IMR-90 (cell line): ENCODE measurements at regions not wholly inside any gene's neighbourhood (a gene's known extent, or its start where the extent isn't known, plus 50 kb on each side); places are given as distances from the start of the nearest gene placed in this dataset.

ENCODE experiments used
- MXI1 ChIP-seq: IDR thresholded peaks from 2 replicates; pipeline ENCODE4 v1.6.1; 2012; ENCODE audit warnings: low read depth, mild to moderate bottlenecking, low read length, moderate library complexity, borderline replicate concordance
- POLR2A ChIP-seq: IDR thresholded peaks from 2 replicates; pipeline ENCODE4 v1.6.1; 2012; ENCODE audit warnings: mild to moderate bottlenecking, low read depth, low read length
- TF ChIP-seq, protein P1 (sequence below): conservative IDR thresholded peaks from 2 replicates; pipeline ENCODE4 v1.5.1; 2012; ENCODE audit warnings: mild to moderate bottlenecking, low read depth, low read length, improper control_type of control experiment

DNA sequence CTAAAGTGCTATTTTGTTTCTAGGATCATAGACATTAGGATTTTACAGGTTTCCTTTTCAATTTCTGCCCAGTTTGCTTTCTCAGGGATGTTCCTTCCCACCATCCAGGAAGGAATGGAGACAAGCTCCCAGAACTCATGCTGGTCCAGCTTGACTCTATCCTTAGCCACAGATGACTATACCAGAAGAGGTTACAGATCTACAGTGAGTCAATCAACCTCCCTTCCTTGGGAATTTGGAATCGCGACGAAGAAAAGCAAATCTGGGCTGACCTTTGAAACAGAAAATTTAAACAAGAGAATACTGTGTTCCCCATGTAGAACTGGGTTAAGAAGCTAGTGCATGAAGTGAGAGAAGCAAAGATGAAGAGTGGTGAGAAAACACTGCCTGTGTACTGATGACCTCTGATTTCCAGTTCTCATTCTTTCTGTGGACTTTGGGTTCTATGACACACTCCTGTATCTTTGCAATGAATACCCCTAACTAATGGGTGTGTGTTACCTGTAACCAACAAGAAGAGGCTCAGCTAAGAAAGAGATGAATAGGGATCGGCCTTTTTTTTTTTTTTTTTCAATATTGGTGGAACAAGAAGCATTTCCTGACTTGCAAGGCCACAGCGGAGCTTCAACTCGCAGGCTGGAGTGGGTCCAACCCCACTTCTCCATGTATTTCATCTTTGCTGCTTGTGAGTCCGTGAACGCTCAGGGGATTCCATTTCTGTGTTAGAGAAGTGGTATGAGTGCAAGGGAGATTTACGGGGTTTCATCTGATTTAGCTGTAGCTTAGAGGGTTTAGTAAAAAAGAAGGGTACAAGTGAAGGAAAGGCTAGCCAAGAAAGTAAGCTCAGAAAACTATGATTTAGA lies 563.9 kb upstream of the CLINT1 start:
- TF ChIP-seq MXI1 (no peak), POLR2A (no peak)
- TF ChIP-seq, protein P1, sequence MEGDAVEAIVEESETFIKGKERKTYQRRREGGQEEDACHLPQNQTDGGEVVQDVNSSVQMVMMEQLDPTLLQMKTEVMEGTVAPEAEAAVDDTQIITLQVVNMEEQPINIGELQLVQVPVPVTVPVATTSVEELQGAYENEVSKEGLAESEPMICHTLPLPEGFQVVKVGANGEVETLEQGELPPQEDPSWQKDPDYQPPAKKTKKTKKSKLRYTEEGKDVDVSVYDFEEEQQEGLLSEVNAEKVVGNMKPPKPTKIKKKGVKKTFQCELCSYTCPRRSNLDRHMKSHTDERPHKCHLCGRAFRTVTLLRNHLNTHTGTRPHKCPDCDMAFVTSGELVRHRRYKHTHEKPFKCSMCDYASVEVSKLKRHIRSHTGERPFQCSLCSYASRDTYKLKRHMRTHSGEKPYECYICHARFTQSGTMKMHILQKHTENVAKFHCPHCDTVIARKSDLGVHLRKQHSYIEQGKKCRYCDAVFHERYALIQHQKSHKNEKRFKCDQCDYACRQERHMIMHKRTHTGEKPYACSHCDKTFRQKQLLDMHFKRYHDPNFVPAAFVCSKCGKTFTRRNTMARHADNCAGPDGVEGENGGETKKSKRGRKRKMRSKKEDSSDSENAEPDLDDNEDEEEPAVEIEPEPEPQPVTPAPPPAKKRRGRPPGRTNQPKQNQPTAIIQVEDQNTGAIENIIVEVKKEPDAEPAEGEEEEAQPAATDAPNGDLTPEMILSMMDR, result no peak
